A673 (cell line): ENCODE measurements at regions not wholly inside any gene's neighbourhood (a gene's known extent, or its start where the extent isn't known, plus 50 kb on each side); places are given as distances from the start of the nearest gene placed in this dataset.

ENCODE experiments used
- BruUV-seq: library from RNA; stranded (reverse); fragments of 400-500 nt; replicated peaks from 2 replicates; lab custom pipeline; 2021; lab: Mats Ljungman, UMichigan
- CTCF ChIA-PET: fragments of 300-600 bp; sonication (Branson Sonifier 250); formaldehyde crosslinking; loops from one replicate; lab custom pipeline; 2022; ENCODE audit warnings: antibody characterized with exemption; lab: Charles Lee
- POLR2A ChIA-PET: fragments of 300-600 bp; sonication (Branson Sonifier 250); formaldehyde crosslinking; loops from one replicate; lab custom pipeline; 2022; ENCODE audit warnings: antibody characterized with exemption; ENCODE audit not compliant: low non-redundant PET; lab: Charles Lee
- DNase-seq: peaks from one replicate; pipeline ENCODE4 v3.0.0-alpha.2; 2015; ENCODE audit warnings: low spot score
- H3K27ac ChIP-seq: fragments of 200-600 bp; sonication (generic); 2 replicates; pipeline ENCODE4 v1.5.1; 2016; ENCODE audit warnings: mixed run types, low read depth, mild to moderate bottlenecking, mixed read lengths, antibody characterized with exemption, low read length; ENCODE audit not compliant: poor library complexity, severe bottlenecking
- H3K27me3 ChIP-seq: fragments of 200-600 bp; sonication (generic); replicated peaks from 2 replicates; pipeline ENCODE4 v1.6.1; 2017; ENCODE audit warnings: mixed run types, low read depth, mild to moderate bottlenecking, mixed read lengths, antibody characterized with exemption, low read length; ENCODE audit not compliant: insufficient read depth, poor library complexity
- H3K36me3 ChIP-seq: fragments of 200-600 bp; sonication (generic); 2 replicates; pipeline ENCODE4 v1.6.1; 2016; ENCODE audit warnings: mixed run types, mild to moderate bottlenecking, mixed read lengths, antibody characterized with exemption, low read length; ENCODE audit not compliant: insufficient read depth, poor library complexity, severe bottlenecking
- H3K4me1 ChIP-seq: fragments of 200-600 bp; sonication (generic); 2 replicates; pipeline ENCODE4 v1.6.1; 2017; ENCODE audit warnings: mixed run types, mild to moderate bottlenecking, mixed read lengths, antibody characterized with exemption, low read length; ENCODE audit not compliant: insufficient read depth, poor library complexity, severe bottlenecking
- H3K4me3 ChIP-seq: fragments of 200-600 bp; sonication (generic); 2 replicates; pipeline ENCODE4 v1.5.1; 2016; ENCODE audit warnings: low read depth, mixed run types, mild to moderate bottlenecking, mixed read lengths, low read length; ENCODE audit not compliant: poor library complexity, severe bottlenecking
- H3K9me3 ChIP-seq: fragments of 200-600 bp; sonication (generic); 2 replicates; pipeline ENCODE4 v1.6.1; 2016; ENCODE audit warnings: mixed run types, low read depth, mild to moderate bottlenecking, mixed read lengths, antibody characterized with exemption, low read length; ENCODE audit not compliant: poor library complexity, severe bottlenecking
- CTCF ChIP-seq: fragments of 300-800, 200-600 bp; sonication (generic); conservative IDR thresholded peaks from 2 replicates; pipeline ENCODE4 v1.5.1; 2017; ENCODE audit warnings: low read depth, mild to moderate bottlenecking, antibody characterized with exemption, low read length, moderate library complexity, mixed read lengths
- EZH2 ChIP-seq: fragments of 200-600 bp; sonication (generic); IDR thresholded peaks from 2 replicates; pipeline ENCODE4 v1.6.1; 2017; ENCODE audit warnings: borderline replicate concordance, low read depth, mild to moderate bottlenecking, mixed read lengths, antibody characterized with exemption, low read length; ENCODE audit not compliant: poor library complexity, severe bottlenecking
- intact Hi-C: fragments of 100-400 bp; cut with micrococcal nuclease; formaldehyde crosslinking; loops from one replicate; pipeline ENCODE4 v1.10.0; 2022; ENCODE audit not compliant: unreplicated experiment

GRCh38 chr12:30866256-30866655, 60.3 kb upstream of the TSPAN11 start:
- no peak for DNase-seq
- H3K27ac ChIP-seq, result no peak overlapping the region
- H3K27me3 ChIP-seq, result no peaks in the 10 kb centered on the region
- no TSS peak for BruUV-seq
- CTCF ChIA-PET, result interaction anchor here (0.6 kb wide), 1 partner anchor 17 kb away, joined by 3 read pairs; no protein-coding TSS in a partner anchor
- H3K9me3 ChIP-seq, result peaks cover 7% of the 10 kb centered on the region
- TF ChIP-seq CTCF, result no peak
- TF ChIP-seq EZH2, result no peak
- intact Hi-C loops, result no loop called here
- H3K4me3 ChIP-seq, result no peak overlapping the region
- H3K4me1 ChIP-seq, result no peaks in the 10 kb centered on the region
- POLR2A ChIA-PET, result no interaction called here
- no peaks in the 10 kb centered on the region for H3K36me3 ChIP-seq

- H3K9me3 ChIP-seq, result peaks cover 7% of the 10 kb centered on the region
- intact Hi-C loops, result no loop called here
- no peak overlapping the region for H3K27ac ChIP-seq
- H3K4me1 ChIP-seq, result no peaks in the 10 kb centered on the region
- no peaks in the 10 kb centered on the region for H3K27me3 ChIP-seq
- no peak for TF ChIP-seq EZH2
- no peaks in the 10 kb centered on the region for H3K36me3 ChIP-seq
- CTCF ChIA-PET, result no interaction called here
- POLR2A ChIA-PET, result no interaction called here
- H3K4me3 ChIP-seq, result no peak overlapping the region
- BruUV-seq, result no TSS peak
- DNase-seq, result no peak
These were observed 62.7 kb upstream of the TSPAN11 start for GRCh38 chr12:30863839-30864238.

GRCh38 chr12:30862486-30862885, 64.1 kb upstream of the TSPAN11 start:
- Histone ChIP-seq H3K4me1 (no peaks in the 10 kb centered on the region), H3K36me3 (no peaks in the 10 kb centered on the region), H3K27ac (no peak overlapping the region), H3K9me3 (peaks cover 7% of the 10 kb centered on the region), H3K27me3 (no peaks in the 10 kb centered on the region), H3K4me3 (no peak overlapping the region)
- intact Hi-C loops, result no loop called here
- peak; percentile 86 for DNase-seq
- BruUV-seq, result no TSS peak
- POLR2A ChIA-PET, result no interaction called here
- CTCF ChIA-PET, result interaction anchor here (1.6 kb wide), 1 partner anchor 123 kb away, joined by 6 read pairs; no protein-coding TSS in a partner anchor
- TF ChIP-seq EZH2 (no peak), CTCF (no peak)

GRCh38 chr12:30859226-30859625, 67.3 kb upstream of the TSPAN11 start:
- DNase-seq, result no peak
- H3K36me3 ChIP-seq, result no peaks in the 10 kb centered on the region
- no peaks in the 10 kb centered on the region for H3K4me1 ChIP-seq
- POLR2A ChIA-PET, result no interaction called here
- no peaks in the 10 kb centered on the region for H3K27me3 ChIP-seq
- BruUV-seq, result no TSS peak
- intact Hi-C loops, result no loop called here
- H3K9me3 ChIP-seq, result no peaks in the 10 kb centered on the region
- H3K27ac ChIP-seq, result no peak overlapping the region
- no peak for TF ChIP-seq CTCF
- no peak for TF ChIP-seq EZH2
- no peak overlapping the region for H3K4me3 ChIP-seq
- CTCF ChIA-PET, result no interaction called here
